ENCODE measurements at regions not wholly inside any gene's neighbourhood (a gene's known extent, or its start where the extent isn't known, plus 50 kb on each side); places are given as distances from the start of the nearest gene placed in this dataset.

DNA sequence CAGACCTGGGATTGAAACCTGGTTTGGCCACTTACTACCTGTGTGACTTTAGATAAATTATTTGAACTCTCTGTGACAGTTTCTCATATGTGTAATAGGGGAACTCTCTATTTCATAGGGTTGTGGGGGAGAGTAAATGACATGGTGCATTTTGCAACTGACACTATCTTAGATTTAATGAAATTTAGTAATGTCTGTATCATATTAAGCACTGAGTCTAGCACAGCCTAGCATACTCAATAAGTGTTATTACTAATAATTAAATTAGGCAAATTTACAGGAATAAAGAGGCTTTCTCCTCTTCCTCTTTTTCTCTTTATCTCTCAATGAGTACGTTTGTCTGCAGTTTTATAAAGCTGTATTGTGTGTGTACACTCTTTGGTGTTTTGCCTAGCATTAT is 80.2 kb upstream of the MACF1 start:
- TF ChIP-seq, protein P1, sequence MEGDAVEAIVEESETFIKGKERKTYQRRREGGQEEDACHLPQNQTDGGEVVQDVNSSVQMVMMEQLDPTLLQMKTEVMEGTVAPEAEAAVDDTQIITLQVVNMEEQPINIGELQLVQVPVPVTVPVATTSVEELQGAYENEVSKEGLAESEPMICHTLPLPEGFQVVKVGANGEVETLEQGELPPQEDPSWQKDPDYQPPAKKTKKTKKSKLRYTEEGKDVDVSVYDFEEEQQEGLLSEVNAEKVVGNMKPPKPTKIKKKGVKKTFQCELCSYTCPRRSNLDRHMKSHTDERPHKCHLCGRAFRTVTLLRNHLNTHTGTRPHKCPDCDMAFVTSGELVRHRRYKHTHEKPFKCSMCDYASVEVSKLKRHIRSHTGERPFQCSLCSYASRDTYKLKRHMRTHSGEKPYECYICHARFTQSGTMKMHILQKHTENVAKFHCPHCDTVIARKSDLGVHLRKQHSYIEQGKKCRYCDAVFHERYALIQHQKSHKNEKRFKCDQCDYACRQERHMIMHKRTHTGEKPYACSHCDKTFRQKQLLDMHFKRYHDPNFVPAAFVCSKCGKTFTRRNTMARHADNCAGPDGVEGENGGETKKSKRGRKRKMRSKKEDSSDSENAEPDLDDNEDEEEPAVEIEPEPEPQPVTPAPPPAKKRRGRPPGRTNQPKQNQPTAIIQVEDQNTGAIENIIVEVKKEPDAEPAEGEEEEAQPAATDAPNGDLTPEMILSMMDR (IDR thresholded peaks at IDR 0.05 in 4 of 5, conservative IDR thresholded peaks at IDR 0.05 in 1 of 5), result no peak
- TF ChIP-seq POLR2A (IDR thresholded peaks at IDR 0.05), result no peak
